MM.1S (cell line): ENCODE measurements at regions not wholly inside any gene's neighbourhood (a gene's known extent, or its start where the extent isn't known, plus 50 kb on each side); places are given as distances from the start of the nearest gene placed in this dataset.

ENCODE experiments used
- DNase-seq: peaks from one replicate; pipeline ENCODE4 v3.0.0-alpha.2; 2015
- H2AFZ ChIP-seq: fragments of 300-600 bp; sonication (generic); 2 replicates; pipeline ENCODE4 v1.6.0; 2016; ENCODE audit warnings: antibody characterized with exemption, low read length
- H3F3A ChIP-seq: fragments of 300-600 bp; sonication (generic); 2 replicates; pipeline ENCODE4 v1.6.1; 2016; ENCODE audit warnings: mild to moderate bottlenecking, antibody characterized with exemption, low read length, moderate library complexity, mixed read lengths; ENCODE audit not compliant: insufficient read depth
- H3K27ac ChIP-seq: fragments of 300-600 bp; sonication (generic); 2 replicates; pipeline ENCODE4 v1.5.1; 2016; ENCODE audit warnings: mild to moderate bottlenecking, low read length
- H3K27me3 ChIP-seq: fragments of 300-600 bp; sonication (generic); replicated peaks from 2 replicates; pipeline ENCODE4 v1.6.0; 2016; ENCODE audit warnings: low read length; ENCODE audit not compliant: insufficient read depth
- H3K36me3 ChIP-seq: fragments of 300-600 bp; sonication (generic); replicated peaks from 2 replicates; pipeline ENCODE4 v1.6.1; 2016; ENCODE audit warnings: mild to moderate bottlenecking, low read length, mixed read lengths; ENCODE audit not compliant: insufficient read depth
- H3K4me1 ChIP-seq: fragments of 300-600 bp; sonication (generic); 2 replicates; pipeline ENCODE4 v1.6.1; 2016; ENCODE audit warnings: low read length, mixed read lengths
- H3K4me2 ChIP-seq: fragments of 300-600 bp; sonication (generic); 2 replicates; pipeline ENCODE4 v1.6.0; 2016; ENCODE audit warnings: low read depth, low read length
- H3K4me3 ChIP-seq: fragments of 300-600 bp; sonication (generic); 2 replicates; pipeline ENCODE4 v1.5.1; 2016; ENCODE audit warnings: low read length, mixed read lengths
- H3K79me2 ChIP-seq: fragments of 300-600 bp; sonication (generic); 2 replicates; pipeline ENCODE4 v1.6.1; 2016; ENCODE audit warnings: mixed run types, low read length, mixed read lengths
- H3K9ac ChIP-seq: fragments of 300-600 bp; sonication (generic); 2 replicates; pipeline ENCODE4 v1.6.1; 2016; ENCODE audit warnings: low read length, mixed read lengths
- H3K9me2 ChIP-seq: fragments of 300-600 bp; sonication (generic); replicated peaks from 2 replicates; pipeline ENCODE4 v1.6.1; 2016; ENCODE audit warnings: mild to moderate bottlenecking, low read length, mixed read lengths; ENCODE audit not compliant: insufficient read depth
- H3K9me3 ChIP-seq: fragments of 300-600 bp; sonication (generic); replicated peaks from 2 replicates; pipeline ENCODE4 v1.6.1; 2016; ENCODE audit warnings: mild to moderate bottlenecking, low read length, mixed read lengths; ENCODE audit not compliant: insufficient read depth
- H4K20me1 ChIP-seq: fragments of 300-600 bp; sonication (generic); 2 replicates; pipeline ENCODE4 v1.6.1; 2016; ENCODE audit warnings: mild to moderate bottlenecking, low read length, moderate library complexity, mixed read lengths; ENCODE audit not compliant: insufficient read depth
- EZH2 ChIP-seq: fragments of 300-600 bp; sonication (generic); optimal IDR thresholded peaks from 2 replicates; pipeline ENCODE3; 2017; ENCODE audit warnings: low read depth, mild to moderate bottlenecking, antibody characterized with exemption, low read length, mixed read lengths
- EZH2phosphoT487 ChIP-seq: fragments of 300-600 bp; sonication (generic); IDR thresholded peaks from 2 replicates; pipeline ENCODE4 v1.6.1; 2018; ENCODE audit warnings: antibody characterized with exemption, low read length
- TF ChIP-seq, protein P1 (sequence below): fragments of 300-600 bp; sonication (generic); IDR thresholded peaks from 2 replicates; pipeline ENCODE4 v1.5.1; 2016; ENCODE audit warnings: antibody characterized with exemption, low read length, mixed read lengths

DNA sequence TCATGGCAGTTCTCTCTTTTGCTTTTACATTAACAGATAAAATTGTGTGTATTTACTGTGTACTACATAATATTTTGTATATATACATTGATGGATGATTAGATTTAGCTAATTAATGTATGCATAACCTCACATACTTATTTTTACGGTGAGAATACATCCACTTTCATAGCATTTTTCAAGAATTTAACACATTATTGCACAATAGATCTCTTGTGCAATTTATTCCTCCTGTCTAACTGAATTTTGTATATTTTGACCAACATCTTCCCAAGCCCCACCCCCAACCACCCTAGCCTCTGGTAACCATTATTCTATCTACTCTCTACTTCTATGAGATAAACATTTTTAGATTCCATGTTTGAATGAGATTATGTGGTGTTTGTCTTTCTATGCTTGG, 194.7 kb downstream of the RBM26 start:
- H3K27ac ChIP-seq: no peak overlapping the region
- no peak for DNase-seq
- H3K9me2 ChIP-seq: no peaks in the 10 kb centered on the region
- no peaks in the 10 kb centered on the region for H4K20me1 ChIP-seq
- no peaks in the 10 kb centered on the region for H3K9me3 ChIP-seq
- TF ChIP-seq, protein P1, sequence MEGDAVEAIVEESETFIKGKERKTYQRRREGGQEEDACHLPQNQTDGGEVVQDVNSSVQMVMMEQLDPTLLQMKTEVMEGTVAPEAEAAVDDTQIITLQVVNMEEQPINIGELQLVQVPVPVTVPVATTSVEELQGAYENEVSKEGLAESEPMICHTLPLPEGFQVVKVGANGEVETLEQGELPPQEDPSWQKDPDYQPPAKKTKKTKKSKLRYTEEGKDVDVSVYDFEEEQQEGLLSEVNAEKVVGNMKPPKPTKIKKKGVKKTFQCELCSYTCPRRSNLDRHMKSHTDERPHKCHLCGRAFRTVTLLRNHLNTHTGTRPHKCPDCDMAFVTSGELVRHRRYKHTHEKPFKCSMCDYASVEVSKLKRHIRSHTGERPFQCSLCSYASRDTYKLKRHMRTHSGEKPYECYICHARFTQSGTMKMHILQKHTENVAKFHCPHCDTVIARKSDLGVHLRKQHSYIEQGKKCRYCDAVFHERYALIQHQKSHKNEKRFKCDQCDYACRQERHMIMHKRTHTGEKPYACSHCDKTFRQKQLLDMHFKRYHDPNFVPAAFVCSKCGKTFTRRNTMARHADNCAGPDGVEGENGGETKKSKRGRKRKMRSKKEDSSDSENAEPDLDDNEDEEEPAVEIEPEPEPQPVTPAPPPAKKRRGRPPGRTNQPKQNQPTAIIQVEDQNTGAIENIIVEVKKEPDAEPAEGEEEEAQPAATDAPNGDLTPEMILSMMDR: no peak
- TF ChIP-seq EZH2phosphoT487: no peak
- TF ChIP-seq EZH2: no peak
- H3K9ac ChIP-seq: no peak overlapping the region
- H3K4me3 ChIP-seq: no peak overlapping the region
- H3K27me3 ChIP-seq: no peaks in the 10 kb centered on the region
- no peaks in the 10 kb centered on the region for H3K4me1 ChIP-seq
- no peaks in the 10 kb centered on the region for H3F3A ChIP-seq
- H2AFZ ChIP-seq: no peak overlapping the region
- no peak overlapping the region for H3K4me2 ChIP-seq
- H3K79me2 ChIP-seq: no peaks in the 10 kb centered on the region
- no peaks in the 10 kb centered on the region for H3K36me3 ChIP-seq

DNA sequence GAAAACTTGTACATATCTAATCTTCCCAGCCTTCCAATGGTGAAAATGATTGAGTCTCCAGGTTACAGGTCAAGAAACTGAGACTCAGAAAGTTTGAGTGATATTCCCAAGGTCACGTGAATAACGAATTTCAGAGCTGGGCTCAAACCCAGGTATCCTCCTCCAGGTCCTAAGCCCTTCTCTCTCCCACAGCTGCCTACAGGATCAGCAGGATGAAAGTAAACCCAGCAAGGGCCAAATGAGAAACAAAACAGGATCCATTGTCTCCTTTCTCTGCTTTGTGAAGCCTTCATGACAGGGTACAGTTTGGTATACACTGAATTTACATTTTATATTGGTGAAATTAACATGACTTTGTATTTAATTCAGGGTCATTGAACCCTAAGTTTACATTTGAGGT, 208.1 kb downstream of the RBM26 start:
- Histone ChIP-seq H3K9me2 (no peaks in the 10 kb centered on the region), H3K9me3 (no peaks in the 10 kb centered on the region), H3K4me2 (no peak overlapping the region), H3K79me2 (no peaks in the 10 kb centered on the region), H3K27me3 (no peaks in the 10 kb centered on the region), H3K27ac (no peak overlapping the region), H3K36me3 (no peaks in the 10 kb centered on the region), H4K20me1 (no peaks in the 10 kb centered on the region), H3K9ac (no peak overlapping the region), H2AFZ (no peak overlapping the region), H3F3A (peaks cover 9% of the 10 kb centered on the region), H3K4me1 (peaks cover 32% of the 10 kb centered on the region), H3K4me3 (no peak overlapping the region)
- no peak for DNase-seq
- TF ChIP-seq EZH2 (no peak), EZH2phosphoT487 (no peak)

DNA sequence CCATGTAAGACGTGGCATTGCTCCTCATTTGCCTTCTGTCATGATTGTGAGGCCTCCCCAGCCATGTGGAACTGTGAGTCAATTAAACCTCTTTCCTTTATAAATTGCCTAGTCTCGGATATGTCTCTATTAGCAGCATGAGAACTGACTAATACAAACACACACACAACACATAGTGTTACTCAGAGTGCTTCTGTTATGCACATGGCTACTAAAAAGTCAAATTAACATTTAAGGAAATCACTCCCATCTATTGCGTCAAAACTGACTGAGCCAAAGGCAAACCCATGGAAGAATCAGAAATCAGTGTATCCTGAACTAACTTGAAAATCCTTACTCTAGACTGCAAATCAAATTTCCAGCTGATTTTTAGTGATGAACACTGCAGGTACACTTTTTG, 209.2 kb downstream of the RBM26 start:
- no peak overlapping the region for H3K4me2 ChIP-seq
- no peaks in the 10 kb centered on the region for H3K36me3 ChIP-seq
- H3K4me1 ChIP-seq: peaks cover 35% of the 10 kb centered on the region
- H4K20me1 ChIP-seq: no peaks in the 10 kb centered on the region
- H3K4me3 ChIP-seq: no peak overlapping the region
- no peaks in the 10 kb centered on the region for H3K9me2 ChIP-seq
- no peaks in the 10 kb centered on the region for H3K79me2 ChIP-seq
- H2AFZ ChIP-seq: no peak overlapping the region
- peaks cover 9% of the 10 kb centered on the region for H3F3A ChIP-seq
- DNase-seq: no peak
- no peak overlapping the region for H3K27ac ChIP-seq
- no peak overlapping the region for H3K9ac ChIP-seq
- H3K27me3 ChIP-seq: no peaks in the 10 kb centered on the region
- TF ChIP-seq EZH2phosphoT487 (no peak), EZH2 (no peak)
- TF ChIP-seq, protein P1: no peak
- no peaks in the 10 kb centered on the region for H3K9me3 ChIP-seq

DNA sequence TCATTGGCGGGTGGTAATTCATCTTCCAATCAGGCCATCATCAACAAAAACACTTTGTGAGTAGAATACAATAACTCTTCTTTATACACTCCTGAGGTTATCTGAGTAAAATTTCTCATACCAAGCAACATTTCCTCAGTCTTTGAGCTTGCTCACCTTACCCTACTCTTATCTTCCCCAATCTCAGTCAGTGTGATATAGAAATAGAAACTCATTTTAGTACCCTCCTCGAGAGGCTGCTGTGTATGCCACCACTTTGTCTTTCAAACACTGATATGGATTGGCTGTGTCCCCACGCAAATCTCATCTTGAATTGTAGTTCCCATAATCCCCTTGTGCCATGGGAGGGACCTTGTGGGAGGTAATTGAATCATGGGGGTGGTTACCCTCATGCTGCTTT, 209.7 kb downstream of the RBM26 start:
- Histone ChIP-seq H4K20me1 (no peaks in the 10 kb centered on the region), H2AFZ (no peak overlapping the region), H3K9me3 (no peaks in the 10 kb centered on the region), H3K27me3 (no peaks in the 10 kb centered on the region), H3K9me2 (no peaks in the 10 kb centered on the region), H3K27ac (no peak overlapping the region), H3K36me3 (no peaks in the 10 kb centered on the region), H3F3A (peaks cover 9% of the 10 kb centered on the region), H3K4me1 (peaks cover 39% of the 10 kb centered on the region), H3K9ac (no peak overlapping the region), H3K79me2 (no peaks in the 10 kb centered on the region), H3K4me2 (no peak overlapping the region), H3K4me3 (no peak overlapping the region)
- no peak for DNase-seq
- TF ChIP-seq, protein P1: no peak
- no peak for TF ChIP-seq EZH2phosphoT487
- TF ChIP-seq EZH2: no peak
